B cell (primary cell): ENCODE measurements at regions not wholly inside any gene's neighbourhood (a gene's known extent, or its start where the extent isn't known, plus 50 kb on each side); places are given as distances from the start of the nearest gene placed in this dataset.

Experiments used
- ATAC-seq: fragments of 200-7000 bp; cut with Tn5 transposase; one replicate; pipeline ENCODE4 v1.10.0; 2021; ENCODE audit warnings: low read depth, mild to moderate bottlenecking, moderate number of reproducible peaks, moderate library complexity
- CTCF ChIA-PET: fragments of 350-600 bp; sonication (Branson Sonifier 250); formaldehyde crosslinking; loops from one replicate; lab custom pipeline; 2021; ENCODE audit warnings: antibody characterized with exemption, inconsistent platforms; lab: Charles Lee
- POLR2A ChIA-PET: fragments of 350-600 bp; sonication (Branson Sonifier 250); formaldehyde crosslinking; loops from one replicate; lab custom pipeline; 2021; ENCODE audit warnings: antibody characterized with exemption; lab: Charles Lee
- DNase-seq: peaks from one replicate; pipeline ENCODE4 v3.0.0; 2013
- H2AFZ ChIP-seq: 2 replicates; pipeline ENCODE4 v1.6.1; 2012; ENCODE audit warnings: mild to moderate bottlenecking, low read depth, low read length; ENCODE audit not compliant: insufficient read depth, poor library complexity, severe bottlenecking
- H3K27ac ChIP-seq, 2 donors: 1 replicate in 1 of 2; 2 replicates in 1 of 2; pipeline ENCODE4 v1.5.1; 2012 to 2013; ENCODE audit warnings: low read length in 2 of 2, mild to moderate bottlenecking in 2 of 2, moderate library complexity in 1 of 2
- H3K27me3 ChIP-seq, 4 experiments: fragments of 200-600 bp in 1 of 4; sonication (generic) in 1 of 4; replicated peaks in 1 of 4; 1 replicate in 2 of 4; 2 replicates in 2 of 4; pipeline versions ENCODE4 v1.6.1 to v1.7.0; 2013 to 2016; ENCODE audit warnings: low read length in 3 of 4, mild to moderate bottlenecking in 2 of 4, mixed read lengths in 1 of 4, moderate library complexity in 1 of 4; ENCODE audit not compliant: insufficient read depth in 4 of 4, control insufficient read depth in 3 of 4; ENCODE audit errors: control extremely low read depth in 1 of 4
- H3K36me3 ChIP-seq, 2 experiments: replicated peaks in 1 of 2; 1 replicate in 1 of 2; 2 replicates in 1 of 2; pipeline versions ENCODE4 v1.6.1 to v1.7.1; 2013; ENCODE audit warnings: low read length in 1 of 2; ENCODE audit not compliant: insufficient read depth in 2 of 2, control insufficient read depth in 1 of 2; ENCODE audit errors: control extremely low read depth in 1 of 2, extremely low read depth in 1 of 2
- H3K4me1 ChIP-seq, 2 donors: fragments of 200-600 bp in 1 of 2; sonication (generic) in 1 of 2; 1 replicate in 1 of 2; 2 replicates in 1 of 2; pipeline versions ENCODE4 v1.5.1 to v1.6.1; 2013 to 2017; ENCODE audit warnings: low read length in 2 of 2; ENCODE audit not compliant: control insufficient read depth in 2 of 2, insufficient read depth in 2 of 2
- H3K4me2 ChIP-seq: replicated peaks from 2 replicates; pipeline ENCODE3; 2012; ENCODE audit warnings: mild to moderate bottlenecking, low read depth, low read length; ENCODE audit not compliant: poor library complexity, severe bottlenecking
- H3K4me3 ChIP-seq, 5 experiments: fragments of 200-600 bp in 1 of 5; sonication (generic) in 1 of 5; 1 replicate in 3 of 5; 2 replicates in 2 of 5; pipeline versions ENCODE4 v1.5.1 to v1.7.0; 2011 to 2016; ENCODE audit warnings: low read length in 4 of 5, mild to moderate bottlenecking in 4 of 5, low read depth in 2 of 5, control low read depth in 1 of 5, moderate library complexity in 1 of 5; ENCODE audit not compliant: insufficient read depth in 1 of 5; ENCODE audit errors: control extremely low read depth in 1 of 5, extremely low read depth in 1 of 5
- H3K79me2 ChIP-seq: fragments of 200-600 bp; sonication (generic); one replicate; pipeline ENCODE4 v1.6.0; 2016; ENCODE audit warnings: low read length; ENCODE audit not compliant: control insufficient read depth, insufficient read depth
- H3K9ac ChIP-seq: fragments of 200-600 bp; sonication (generic); 2 replicates; pipeline ENCODE4 v1.6.1; 2017; ENCODE audit warnings: mild to moderate bottlenecking, low read length, moderate library complexity
- H3K9me3 ChIP-seq, 3 donors: one replicate each; pipeline versions ENCODE4 v1.6.1 to v1.7.1; 2013; ENCODE audit warnings: low read length in 2 of 3; ENCODE audit not compliant: control insufficient read depth in 2 of 3, insufficient read depth in 1 of 3; ENCODE audit errors: control extremely low read depth in 1 of 3
- H4K20me1 ChIP-seq: 2 replicates; pipeline ENCODE4 v1.6.0; 2012; ENCODE audit warnings: mild to moderate bottlenecking, low read length; ENCODE audit not compliant: insufficient read depth, control insufficient read depth, poor library complexity, severe bottlenecking
- H3K27ac Mint-ChIP-seq: one replicate; pipeline ENCODE4 v1.8.0; 2021; ENCODE audit warnings: mixed read lengths
- H3K27me3 Mint-ChIP-seq: one replicate; pipeline ENCODE4 v1.8.0; 2021; ENCODE audit warnings: mixed read lengths
- H3K4me1 Mint-ChIP-seq: one replicate; pipeline ENCODE4 v1.8.0; 2021; ENCODE audit warnings: mixed read lengths
- H3K4me3 Mint-ChIP-seq: one replicate; pipeline ENCODE4 v1.8.0; 2021; ENCODE audit warnings: mixed read lengths
- H3K9me3 Mint-ChIP-seq: one replicate; pipeline ENCODE4 v1.8.0; 2022; ENCODE audit warnings: mixed read lengths; ENCODE audit not compliant: insufficient read depth
- CTCF ChIP-seq: fragments of 200-600 bp; IDR thresholded peaks from one replicate; pipeline ENCODE4 v1.8.0; 2022; ENCODE audit warnings: antibody characterized with exemption, mild to moderate bottlenecking
- EZH2 ChIP-seq: IDR thresholded peaks from 2 replicates; pipeline ENCODE4 v1.6.1; 2012; ENCODE audit warnings: borderline replicate concordance, low read depth, mild to moderate bottlenecking, moderate library complexity, low read length; ENCODE audit not compliant: insufficient read depth, poor library complexity, severe bottlenecking
- WGBS: methylation state at CpG from one replicate; pipeline ENCODE4 v1.1.5; 2013; ENCODE audit warnings: missing lambda C conversion rate; ENCODE audit not compliant: insufficient coverage; 5-methylcytosine and 5-hydroxymethylcytosine counted together
- intact Hi-C: fragments of 100-400 bp; cut with micrococcal nuclease; formaldehyde crosslinking; loops from one replicate; pipeline ENCODE4 v1.10.0; 2022

- H3K9me3 ChIP-seq, result no peaks in the 10 kb centered on the region
- H3K4me2 ChIP-seq, result no peak overlapping the region
- H3K4me1 ChIP-seq, result no peaks in the 10 kb centered on the region
- Mint-ChIP-seq H3K27me3 (no peaks in the 10 kb centered on the region), H3K4me3 (no peak overlapping the region), H3K9me3 (peaks cover 2% of the 10 kb centered on the region), H3K4me1 (no peaks in the 10 kb centered on the region), H3K27ac (no peak overlapping the region)
- POLR2A ChIA-PET, result no interaction called here
- no peaks in the 10 kb centered on the region for H3K79me2 ChIP-seq
- H3K4me3 ChIP-seq, result no peak overlapping the region
- H3K9ac ChIP-seq, result no peak overlapping the region
- WGBS, result no CpG with 5 or more reads among the region's 3 CpGs
- no peaks in the 10 kb centered on the region for H4K20me1 ChIP-seq
- no peaks in the 10 kb centered on the region for H3K27me3 ChIP-seq
- no peaks in the 10 kb centered on the region for H3K36me3 ChIP-seq
- no peak for TF ChIP-seq CTCF
- no peak for TF ChIP-seq EZH2
- ATAC-seq, result no peak
- no peak overlapping the region for H2AFZ ChIP-seq
- CTCF ChIA-PET, result no interaction called here
- DNase-seq, result no peak
- no peak overlapping the region for H3K27ac ChIP-seq
- intact Hi-C loops, result no loop called here
Observed at GRCh38 chr13:61833228-61833627, 417.6 kb upstream of the PCDH20 start.

DNA sequence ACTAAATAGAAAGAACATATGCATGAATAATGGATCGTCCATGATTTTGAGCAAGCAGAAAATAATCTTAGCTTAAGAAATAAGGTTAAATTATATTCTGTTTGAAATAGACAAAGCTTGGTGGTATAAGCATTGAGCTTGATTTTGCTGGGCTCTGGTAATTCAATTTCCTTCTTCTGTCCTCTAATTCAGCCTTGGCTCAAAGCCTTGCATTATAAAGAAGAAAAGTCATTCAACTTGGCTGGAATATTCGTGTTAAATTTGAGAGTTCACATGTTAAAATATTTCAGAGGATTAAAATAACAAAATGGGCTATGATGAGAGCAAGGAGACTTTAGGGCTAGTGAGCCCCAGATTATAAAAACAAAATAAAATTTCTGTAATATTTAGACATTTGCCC lies 415.4 kb upstream of the PCDH20 start:
- Histone ChIP-seq H3K27me3 (no peaks in the 10 kb centered on the region), H3K4me1 (no peaks in the 10 kb centered on the region), H2AFZ (no peak overlapping the region), H3K36me3 (no peaks in the 10 kb centered on the region), H3K9ac (no peak overlapping the region), H4K20me1 (no peaks in the 10 kb centered on the region), H3K4me3 (no peak overlapping the region), H3K27ac (no peak overlapping the region), H3K4me2 (no peak overlapping the region), H3K9me3 (no peaks in the 10 kb centered on the region), H3K79me2 (no peaks in the 10 kb centered on the region)
- Mint-ChIP-seq H3K9me3 (peaks cover 2% of the 10 kb centered on the region), H3K27ac (no peak overlapping the region), H3K4me3 (no peak overlapping the region), H3K27me3 (no peaks in the 10 kb centered on the region), H3K4me1 (no peaks in the 10 kb centered on the region)
- POLR2A ChIA-PET, result no interaction called here
- TF ChIP-seq EZH2 (no peak), CTCF (no peak)
- intact Hi-C loops, result no loop called here
- no CpG with 5 or more reads among the region's 2 CpGs for WGBS
- CTCF ChIA-PET, result no interaction called here
- no peak for DNase-seq
- ATAC-seq, result no peak
